Gastroesophageal sphincter (tissue), 3 donors: ENCODE measurements at regions not wholly inside any gene's neighbourhood (a gene's known extent, or its start where the extent isn't known, plus 50 kb on each side); places are given as distances from the start of the nearest gene placed in this dataset.

Experiments
- CTCF ChIP-seq, 4 experiments: fragments of 200-600 bp in 2 of 4; fragments of 450-650 bp in 2 of 4; sonication (generic) in 1 of 4; IDR thresholded peaks; one replicate each; pipeline ENCODE4 v1.5.1; 2017 to 2019; ENCODE audit warnings: antibody characterized with exemption in 4 of 4, mild to moderate bottlenecking in 2 of 4, moderate library complexity in 2 of 4
- EP300 ChIP-seq: sonication (generic); formaldehyde crosslinking; IDR thresholded peaks from one replicate; pipeline ENCODE4 v1.6.1; 2017; ENCODE audit warnings: antibody characterized with exemption, mild to moderate bottlenecking
- POLR2A ChIP-seq, 2 donors: fragments of 450-650 bp; IDR thresholded peaks; one replicate each; pipeline ENCODE4 v1.6.1; 2017; ENCODE audit warnings: antibody characterized with exemption in 2 of 2, mild to moderate bottlenecking in 2 of 2, moderate library complexity in 1 of 2
- POLR2AphosphoS5 ChIP-seq: sonication (generic); formaldehyde crosslinking; IDR thresholded peaks from one replicate; pipeline ENCODE4 v1.6.1; 2017; ENCODE audit warnings: antibody characterized with exemption

- no peak for TF ChIP-seq CTCF (IDR thresholded peaks at IDR 0.05)
- no peak for TF ChIP-seq POLR2AphosphoS5
- no peak for TF ChIP-seq POLR2A (IDR thresholded peaks at IDR 0.05)
- no peak for TF ChIP-seq EP300
Measured at GRCh38 chr5:156009583-156009982, 317.4 kb upstream of the SGCD start.
